Transverse colon (tissue), 4 donors: ENCODE measurements at regions not wholly inside any gene's neighbourhood (a gene's known extent, or its start where the extent isn't known, plus 50 kb on each side); places are given as distances from the start of the nearest gene placed in this dataset.

Experiments
- DNase-seq: peaks from one replicate; pipeline ENCODE4 v3.0.0-alpha.2; 2019
- H3K27ac ChIP-seq, 4 donors: fragments of 200-600 bp; sonication (generic); 2 replicates each; pipeline ENCODE4 v1.5.1; 2016 to 2018; ENCODE audit warnings: inconsistent platforms in 4 of 4
- H3K27me3 ChIP-seq: fragments of 200-600 bp; sonication (generic); 2 replicates; pipeline ENCODE4 v1.5.1; 2017; ENCODE audit warnings: inconsistent platforms
- H3K36me3 ChIP-seq, 4 donors: fragments of 200-600 bp; sonication (generic); 2 replicates each; pipeline ENCODE4 v1.5.1; 2017 to 2019; ENCODE audit warnings: inconsistent platforms in 4 of 4
- H3K4me1 ChIP-seq, 4 donors: fragments of 200-600 bp; sonication (generic); 2 replicates each; pipeline ENCODE4 v1.5.1; 2017 to 2020; ENCODE audit warnings: inconsistent platforms in 4 of 4
- H3K4me3 ChIP-seq, 4 donors: fragments of 200-600 bp; sonication (generic); 1 replicate in 1 of 4; 2 replicates in 3 of 4; pipeline versions ENCODE4 v1.5.1 to v1.6.1; 2017 to 2019; ENCODE audit warnings: inconsistent platforms in 4 of 4
- H3K9me3 ChIP-seq, 2 donors: fragments of 200-600 bp; sonication (generic); 2 replicates each; pipeline ENCODE4 v1.5.1; 2017 to 2019; ENCODE audit warnings: inconsistent platforms in 2 of 2
- CTCF ChIP-seq, 5 experiments: fragments of 200-600 bp in 3 of 5; fragments of 450-650 bp in 2 of 5; sonication (generic) in 3 of 5; IDR thresholded peaks; 1 replicate in 2 of 5; 2 replicates in 3 of 5; pipeline ENCODE4 v1.5.1; 2016 to 2017; ENCODE audit warnings: antibody characterized with exemption in 5 of 5, inconsistent platforms in 3 of 5, mild to moderate bottlenecking in 2 of 5, moderate library complexity in 1 of 5
- EP300 ChIP-seq: sonication (generic); formaldehyde crosslinking; IDR thresholded peaks from one replicate; pipeline ENCODE4 v1.6.1; 2017; ENCODE audit warnings: antibody characterized with exemption, low read depth
- POLR2A ChIP-seq: fragments of 450-650 bp; IDR thresholded peaks from one replicate; pipeline ENCODE4 v1.6.1; 2016; ENCODE audit warnings: antibody characterized with exemption, mild to moderate bottlenecking, moderate library complexity
- POLR2AphosphoS5 ChIP-seq, 3 donors: sonication (generic); formaldehyde crosslinking; IDR thresholded peaks; one replicate each; pipeline ENCODE4 v1.6.1; 2016; ENCODE audit warnings: antibody characterized with exemption in 3 of 3
- WGBS, 2 donors: methylation state at CpG; one replicate each; pipeline ENCODE4 v1.1.5; 2018; ENCODE audit warnings: low coverage in 1 of 2; 5-methylcytosine and 5-hydroxymethylcytosine counted together
- in situ Hi-C, 4 donors: fragments of 200-750 bp; cut with MboI; loops; one replicate each; pipeline versions ENCODE4 v1.15.0 to v1.15.1; 2017; ENCODE audit warnings: low sequenced_read_pairs in 3 of 4, low pct_ligation_motif_present in 1 of 4, low pct_unique_long_range_greater_than_20kb in 1 of 4
- intact Hi-C: fragments of 100-400 bp; cut with DNase I; formaldehyde crosslinking; loops from one replicate; pipeline ENCODE4 v1.15.1; 2023; ENCODE audit warnings: low total_unique reads

- 37 to 50% methylated on average over 1 of the region's 1 CpG for WGBS, 2 donors
- no peak for DNase-seq
- Histone ChIP-seq H3K9me3 (no peaks in the 10 kb centered on the region), H3K27ac (no peak overlapping the region), H3K4me1 (peaks cover 0 to 2% (median 0%) of the 10 kb centered on the region in 4 donors), H3K27me3 (no peaks in the 10 kb centered on the region), H3K4me3 (no peak overlapping the region), H3K36me3 (no peaks in the 10 kb centered on the region)
- in situ Hi-C loops, result no loop called here
- intact Hi-C loops, result no loop called here
- TF ChIP-seq POLR2A, result no peak
- no peak for TF ChIP-seq EP300
- no peak for TF ChIP-seq POLR2AphosphoS5 (IDR thresholded peaks at IDR 0.05)
These were observed 86.0 kb downstream of the TTC32 start for GRCh38 chr2:19815746-19816145.

- Histone ChIP-seq H3K27me3 (no peaks in the 10 kb centered on the region), H3K27ac (no peak overlapping the region), H3K4me3 (no peak overlapping the region), H3K36me3 (no peaks in the 10 kb centered on the region), H3K4me1 (no peaks in the 10 kb centered on the region), H3K9me3 (no peaks in the 10 kb centered on the region)
- TF ChIP-seq CTCF (IDR thresholded peaks at IDR 0.05) (no peak), POLR2AphosphoS5 (IDR thresholded peaks at IDR 0.05) (peak in 1 of 3 donors; percentile 23)
- DNase-seq, result no peak
- 72% methylated on average over 5 of the region's 5 CpGs; no CpG with 5 or more reads in 1 of the 2 donors for WGBS, 2 donors
- intact Hi-C loops, result no loop called here
- in situ Hi-C loops, result no loop called here
These were observed 89.6 kb downstream of the TTC32 start for GRCh38 chr2:19812166-19812565.

GRCh38 chr2:19811186-19811585 lies 90.6 kb downstream of the TTC32 start:
- H3K36me3 ChIP-seq, result no peaks in the 10 kb centered on the region
- no peaks in the 10 kb centered on the region for H3K4me1 ChIP-seq
- TF ChIP-seq EP300 (no peak), CTCF (IDR thresholded peaks at IDR 0.05) (no peak), POLR2AphosphoS5 (IDR thresholded peaks at IDR 0.05) (no peak), POLR2A (no peak)
- H3K27me3 ChIP-seq, result no peaks in the 10 kb centered on the region
- H3K9me3 ChIP-seq, result no peaks in the 10 kb centered on the region
- 86 to 91% methylated on average over 2 to 6 of the region's 6 CpGs for WGBS, 2 donors
- in situ Hi-C loops, result no loop called here
- DNase-seq, result no peak
- H3K4me3 ChIP-seq, result no peak overlapping the region
- H3K27ac ChIP-seq, result no peak overlapping the region
- intact Hi-C loops, result no loop called here

- no peaks in the 10 kb centered on the region for H3K36me3 ChIP-seq
- in situ Hi-C loops, result no loop called here
- no peaks in the 10 kb centered on the region for H3K4me1 ChIP-seq
- no peak for TF ChIP-seq EP300
- peak in 1 of 3 donors; percentile 65 for TF ChIP-seq POLR2AphosphoS5 (IDR thresholded peaks at IDR 0.05)
- H3K9me3 ChIP-seq, result no peaks in the 10 kb centered on the region
- H3K27me3 ChIP-seq, result no peaks in the 10 kb centered on the region
- 71% methylated on average over 2 of the region's 2 CpGs; no CpG with 5 or more reads in 1 of the 2 donors for WGBS, 2 donors
- no peak for DNase-seq
- no peak overlapping the region for H3K4me3 ChIP-seq
- intact Hi-C loops, result no loop called here
- H3K27ac ChIP-seq, result no peak overlapping the region
These were observed 91.1 kb downstream of the TTC32 start for GRCh38 chr2:19810637-19811036.

- no peaks in the 10 kb centered on the region for H3K36me3 ChIP-seq
- no peaks in the 10 kb centered on the region for H3K4me1 ChIP-seq
- no peak overlapping the region for H3K27ac ChIP-seq
- intact Hi-C loops (no loop called here), in situ Hi-C loops (no loop called here)
- no peak for TF ChIP-seq CTCF (IDR thresholded peaks at IDR 0.05)
- TF ChIP-seq POLR2A, result no peak
- TF ChIP-seq EP300, result no peak
- no peak for TF ChIP-seq POLR2AphosphoS5 (IDR thresholded peaks at IDR 0.05)
- no peak for DNase-seq
- H3K4me3 ChIP-seq, result no peak overlapping the region
- H3K27me3 ChIP-seq, result no peaks in the 10 kb centered on the region
- WGBS, 2 donors, result 87% methylated on average over 5 of the region's 5 CpGs; no CpG with 5 or more reads in 1 of the 2 donors
- no peaks in the 10 kb centered on the region for H3K9me3 ChIP-seq
These were observed 91.6 kb downstream of the TTC32 start for GRCh38 chr2:19810148-19810547.
